GM19468 (cell line): ENCODE measurements at regions not wholly inside any gene's neighbourhood (a gene's known extent, or its start where the extent isn't known, plus 50 kb on each side); places are given as distances from the start of the nearest gene placed in this dataset.

Experiments used
- ATAC-seq: cut with Tn5 transposase; IDR thresholded peaks from one replicate; pipeline ENCODE4 v1.9.1; 2021; ENCODE audit warnings: mild to moderate bottlenecking, moderate library complexity, moderate number of reproducible peaks; ENCODE audit not compliant: unreplicated experiment; ENCODE audit errors: extremely low read depth

GRCh38 chr2:120893811-120894584, 158.3 kb downstream of the GLI2 start:
- no peak for ATAC-seq

GRCh38 chr2:120894966-120895365, 159.3 kb downstream of the GLI2 start:
- no peak for ATAC-seq

DNA sequence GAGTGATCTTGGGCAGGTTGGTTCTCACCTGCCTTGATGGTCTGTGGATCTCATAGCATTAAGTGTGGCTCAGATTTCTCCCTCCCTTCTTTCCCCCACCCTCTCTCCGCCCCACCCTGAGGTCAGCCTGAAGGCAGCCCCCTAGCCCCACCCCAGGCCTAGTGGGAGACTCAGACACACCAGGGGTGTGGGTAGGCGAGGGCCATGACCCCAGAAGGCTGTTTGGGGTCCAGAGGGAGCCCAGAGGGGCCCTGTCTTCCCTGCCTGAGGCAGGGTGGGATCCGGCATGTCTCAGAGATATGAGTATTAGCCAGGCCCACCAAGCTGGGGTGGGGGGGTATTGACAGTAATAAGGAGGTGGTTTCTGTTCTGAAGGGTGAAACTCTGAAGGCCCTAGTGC, 160.5 kb downstream of the GLI2 start:
- ATAC-seq, result no peak

GRCh38 chr2:120896901-120897300, 161.2 kb downstream of the GLI2 start:
- ATAC-seq, result no peak

DNA sequence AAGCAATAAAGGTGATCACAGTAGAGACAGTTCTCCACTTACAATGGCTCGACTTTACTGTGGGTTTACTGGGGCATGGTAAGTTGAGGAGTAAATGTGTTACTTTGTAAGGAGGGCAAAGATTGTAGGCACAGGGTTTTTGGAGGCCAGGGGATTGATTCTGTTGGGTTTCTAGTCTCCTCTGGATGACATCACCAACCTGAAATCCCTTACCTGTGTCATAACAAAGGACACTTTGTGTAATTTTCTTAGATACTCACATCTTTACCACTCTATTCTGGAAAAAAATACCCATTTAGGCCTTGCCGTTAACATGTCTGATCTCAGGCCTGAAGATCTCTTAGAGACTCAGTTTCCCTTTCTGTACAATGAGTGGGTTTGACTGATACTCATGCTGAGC, 161.7 kb downstream of the GLI2 start:
- ATAC-seq, result no peak

DNA sequence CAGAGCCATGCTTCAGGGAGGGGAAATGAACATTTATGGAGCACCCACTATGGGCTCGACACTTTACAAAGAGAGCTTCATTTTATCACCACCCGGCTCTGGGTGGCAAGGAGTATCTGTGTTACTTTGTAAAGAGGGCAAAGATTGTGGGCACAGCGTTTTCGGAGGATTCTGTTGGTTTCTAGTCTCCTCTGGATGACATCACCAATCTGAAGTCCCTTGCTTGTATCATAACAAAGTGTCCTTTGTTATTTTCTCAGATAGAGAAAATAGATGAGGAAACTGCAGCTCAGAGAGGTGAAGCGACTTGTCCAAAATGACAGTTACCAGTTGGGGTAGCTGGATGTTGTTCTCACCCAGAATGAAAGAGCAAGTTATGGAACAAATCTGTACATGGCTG, 162.8 kb downstream of the GLI2 start:
- ATAC-seq, result no peak

DNA sequence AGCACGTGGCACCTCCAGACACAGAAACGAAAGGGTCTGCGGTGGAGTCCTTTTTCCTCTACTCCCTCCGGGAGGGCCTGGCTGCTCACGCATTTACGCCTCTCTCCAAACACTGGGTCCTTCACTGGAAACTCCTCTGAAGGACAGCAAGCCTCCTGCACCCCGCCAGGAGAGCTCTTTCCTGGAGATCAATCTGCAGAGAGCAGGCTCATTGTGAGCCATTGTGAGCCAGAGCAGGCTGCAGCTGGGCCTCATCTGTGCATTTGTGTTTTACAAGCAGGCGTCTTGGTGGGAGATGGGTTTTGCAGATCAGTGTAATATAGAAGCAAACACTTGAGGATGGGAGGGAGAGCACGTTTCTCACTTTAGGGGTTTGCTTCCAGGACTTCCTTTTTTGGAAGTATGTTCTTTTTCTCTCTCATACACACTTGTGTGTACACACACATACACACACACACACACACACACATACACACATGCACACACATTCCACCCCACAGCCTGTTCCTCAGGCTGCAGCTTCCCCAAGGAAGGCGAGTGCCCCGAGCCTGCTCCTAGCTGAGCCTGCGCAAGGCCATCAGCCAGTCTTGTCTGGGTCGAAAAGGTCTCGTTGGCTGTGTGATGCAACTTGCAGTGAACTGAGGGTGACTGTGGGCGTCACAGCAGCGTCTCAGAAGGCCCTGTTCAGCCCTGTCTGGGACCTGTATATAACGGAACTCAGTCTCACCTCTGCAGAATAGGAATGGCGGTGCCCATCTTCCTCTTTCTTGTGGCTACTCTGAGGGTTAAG, 163.5 kb downstream of the GLI2 start:
- no peak for ATAC-seq

- no peak for ATAC-seq
These were observed 164.1 kb downstream of the GLI2 start for GRCh38 chr2:120899771-120900170.

DNA sequence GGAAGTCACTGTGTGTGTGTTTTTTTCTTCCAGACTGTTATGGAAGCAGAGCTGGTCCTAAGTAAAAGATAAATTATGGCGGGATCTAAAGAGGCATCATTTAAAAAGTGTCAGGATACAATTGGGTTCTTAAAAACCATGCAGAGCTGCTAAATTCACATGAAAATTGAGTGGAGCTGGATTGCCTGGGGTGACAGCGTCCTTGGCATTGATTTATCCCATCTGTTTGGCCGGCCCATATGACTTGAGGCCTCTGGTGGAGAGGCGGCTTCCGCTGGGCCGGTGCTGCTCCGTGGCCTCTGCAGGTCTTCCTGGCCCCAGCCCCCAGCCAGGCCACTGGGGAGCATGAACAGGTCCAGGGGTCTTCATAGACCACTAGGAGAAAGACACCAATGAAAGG, 165.5 kb downstream of the GLI2 start:
- no peak for ATAC-seq

DNA sequence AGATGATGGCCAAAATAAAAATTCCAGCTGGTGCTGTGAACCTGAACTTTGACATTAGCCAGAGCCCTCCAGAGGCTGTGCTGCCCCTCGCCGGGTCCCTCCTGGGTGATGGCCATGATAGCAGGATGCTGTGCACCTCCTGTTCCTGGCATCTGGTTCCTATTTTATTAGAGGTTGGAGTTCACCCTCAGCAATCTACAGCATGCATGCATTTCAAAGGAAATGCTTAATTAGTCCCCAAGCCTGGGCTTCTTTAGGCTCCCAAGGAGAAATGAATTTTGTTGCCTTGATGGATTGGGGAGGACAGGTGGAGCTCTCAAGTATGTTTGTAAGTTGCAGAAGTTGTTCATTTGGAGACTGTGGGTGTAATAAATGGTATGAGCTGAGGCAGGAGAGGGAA, 166.9 kb downstream of the GLI2 start:
- no peak for ATAC-seq

- no peak for ATAC-seq
These were observed 168.7 kb downstream of the GLI2 start for GRCh38 chr2:120904379-120904778.

GRCh38 chr2:120904830-120905234, 169.2 kb downstream of the GLI2 start:
- ATAC-seq, result no peak

GRCh38 chr2:120905298-120905697, 169.6 kb downstream of the GLI2 start:
- no peak for ATAC-seq

DNA sequence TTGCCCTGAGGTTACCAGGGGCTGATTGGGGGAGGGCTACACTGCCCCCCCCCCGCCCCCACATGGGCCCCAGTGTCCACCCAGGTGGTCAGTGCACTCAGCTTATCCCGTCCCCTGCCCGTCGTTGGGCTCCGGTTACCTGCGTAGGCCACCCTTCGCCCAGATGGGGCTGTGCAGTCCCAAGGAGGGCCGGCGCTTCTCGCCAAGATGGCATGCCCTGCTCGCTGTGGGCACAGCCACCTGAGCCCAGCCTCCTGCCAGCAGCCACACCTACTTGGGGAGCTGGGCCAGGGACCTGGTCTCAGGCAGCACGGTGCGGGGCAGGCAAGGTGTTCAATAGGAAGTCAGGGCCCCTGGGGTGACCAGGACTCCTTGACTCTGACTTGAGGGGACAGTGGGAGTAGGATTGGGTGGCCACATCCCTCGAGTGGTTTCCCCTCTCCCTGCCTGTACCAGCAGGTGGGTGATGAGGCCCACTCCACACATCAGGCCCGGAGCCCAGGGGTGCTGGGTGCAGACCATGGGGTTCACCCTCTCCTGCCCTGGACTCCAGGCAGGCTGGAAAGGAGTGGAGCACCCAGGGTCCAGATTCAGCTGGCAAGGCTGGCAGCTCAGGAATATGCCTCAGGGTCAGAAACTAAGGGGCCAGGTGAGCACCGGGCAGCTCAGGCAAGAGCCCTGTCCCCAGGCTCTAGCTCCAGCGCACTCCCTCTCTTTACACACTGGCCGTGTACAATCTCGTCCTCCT, 170.3 kb downstream of the GLI2 start:
- ATAC-seq, result no peak

DNA sequence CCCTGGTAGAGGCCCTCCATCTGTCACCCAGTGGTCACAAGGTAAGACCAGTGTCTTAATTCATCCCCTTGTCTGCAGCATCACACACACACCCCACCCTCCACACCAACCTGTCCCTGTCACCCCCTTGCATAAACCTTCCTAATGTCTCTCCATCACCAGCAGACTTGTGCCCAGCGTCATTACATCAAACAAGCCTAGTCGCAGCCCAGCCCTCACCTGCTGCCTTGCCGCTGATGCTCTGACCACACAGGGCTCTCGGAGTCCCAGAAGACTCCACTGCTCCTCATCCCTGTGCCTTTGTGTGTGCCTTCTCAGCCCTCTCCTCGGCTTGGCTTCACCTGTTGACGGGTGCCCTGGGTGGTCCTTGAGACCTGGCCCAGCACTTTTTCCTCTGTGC, 171.2 kb downstream of the GLI2 start:
- ATAC-seq, result no peak

- no peak for ATAC-seq
These were observed 172.2 kb downstream of the GLI2 start for GRCh38 chr2:120907822-120908221.

DNA sequence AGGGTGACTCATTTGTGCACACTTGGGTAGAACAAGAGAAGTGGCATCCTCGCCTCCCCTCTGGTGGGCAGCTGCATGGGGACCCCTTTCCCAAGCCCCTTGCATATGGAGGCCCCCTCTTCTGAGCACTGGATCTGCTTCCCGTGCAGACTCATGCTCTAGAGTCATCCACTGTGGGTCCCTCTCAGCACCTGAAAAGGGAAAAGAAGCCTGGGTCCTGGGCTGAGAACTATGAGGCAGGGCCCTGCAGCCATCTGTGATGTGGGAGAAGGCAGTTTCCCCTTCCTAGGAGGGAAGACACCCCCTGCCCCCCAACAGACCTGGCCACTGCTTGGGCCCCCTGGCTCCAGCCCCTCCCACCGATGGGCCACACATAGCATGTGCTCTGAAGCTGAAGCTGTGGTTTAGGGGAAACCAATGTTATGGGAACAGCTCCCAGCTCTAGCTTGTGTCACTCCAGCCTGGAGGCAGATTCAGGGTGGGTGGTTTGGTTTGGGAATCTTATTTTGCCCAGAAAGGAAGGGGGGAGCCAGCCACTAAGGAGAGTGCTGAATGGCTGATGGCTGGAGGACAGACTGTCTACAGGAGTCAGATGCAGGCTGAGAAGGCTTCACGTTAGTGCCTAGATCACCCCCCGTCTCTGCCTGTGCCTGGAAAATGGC, 172.8 kb downstream of the GLI2 start:
- no peak for ATAC-seq

GRCh38 chr2:120909102-120909501, 173.4 kb downstream of the GLI2 start:
- ATAC-seq, result no peak

DNA sequence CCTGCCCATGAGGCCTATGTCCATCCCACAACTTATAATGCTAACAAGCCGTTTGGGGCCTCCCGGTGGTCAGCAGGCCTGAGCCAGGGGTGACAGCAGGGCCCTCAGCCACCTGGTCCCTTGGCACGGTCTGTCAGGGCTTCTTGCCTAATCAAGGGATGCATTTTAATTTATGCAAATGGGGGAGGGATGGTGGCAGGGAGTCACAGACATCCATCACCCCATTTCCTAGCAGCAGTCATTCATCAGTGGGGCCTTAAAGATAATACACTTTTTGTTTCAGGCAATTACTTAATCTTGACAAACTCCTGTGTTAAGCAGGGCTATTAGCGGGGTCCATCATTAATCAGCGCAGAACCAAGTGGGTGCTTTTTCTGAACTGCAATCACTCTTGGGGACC, 174.5 kb downstream of the GLI2 start:
- ATAC-seq, result no peak
